A673 (cell line): ENCODE measurements at regions not wholly inside any gene's neighbourhood (a gene's known extent, or its start where the extent isn't known, plus 50 kb on each side); places are given as distances from the start of the nearest gene placed in this dataset.

Experiments used
- CTCF ChIP-seq: fragments of 300-800, 200-600 bp; sonication (generic); conservative IDR thresholded peaks from 2 replicates; pipeline ENCODE4 v1.5.1; 2017; ENCODE audit warnings: low read depth, mild to moderate bottlenecking, antibody characterized with exemption, low read length, moderate library complexity, mixed read lengths
- EZH2 ChIP-seq: fragments of 200-600 bp; sonication (generic); IDR thresholded peaks from 2 replicates; pipeline ENCODE4 v1.6.1; 2017; ENCODE audit warnings: borderline replicate concordance, low read depth, mild to moderate bottlenecking, mixed read lengths, antibody characterized with exemption, low read length; ENCODE audit not compliant: poor library complexity, severe bottlenecking

GRCh38 chr19:34588846-34589245 lies 88.1 kb downstream of the SCGB2B2 start:
- TF ChIP-seq CTCF (no peak), EZH2 (no peak)
